Right hindlimb (tissue), 1 donor: ENCODE measurements at regions not wholly inside any gene's neighbourhood (a gene's known extent, or its start where the extent isn't known, plus 50 kb on each side); places are given as distances from the start of the nearest gene placed in this dataset.

Source experiments
- DNase-seq: peaks from one replicate; pipeline ENCODE4 v3.0.0-alpha.2; 2018

- DNase-seq, result no peak
Observed at GRCh38 chr4:13944095-13944511, 316.6 kb upstream of the BOD1L1 start.

GRCh38 chr4:13947921-13948320 is 320.4 kb upstream of the BOD1L1 start:
- DNase-seq, result no peak

- DNase-seq, result no peak
Observed at GRCh38 chr4:13950491-13950890, 323.0 kb upstream of the BOD1L1 start.

DNA sequence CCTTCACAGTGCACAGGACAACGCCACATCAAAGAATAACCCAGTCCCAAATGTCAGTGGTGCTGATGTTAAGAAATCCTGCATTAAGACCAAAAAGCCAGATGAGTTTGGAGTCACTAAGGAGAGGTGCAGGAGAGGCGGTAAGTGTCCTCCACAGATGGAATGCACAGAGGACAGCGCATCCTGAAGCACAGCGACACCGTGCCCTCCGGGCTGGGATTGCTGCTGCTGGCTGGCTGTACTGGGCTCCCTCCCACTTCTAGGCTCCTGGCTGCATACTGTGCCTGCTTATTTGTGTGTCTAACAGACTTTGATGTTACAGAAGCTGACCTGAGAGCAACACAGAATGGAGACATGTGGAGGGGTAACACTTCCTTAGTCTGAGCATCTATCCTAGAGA is 325.6 kb upstream of the BOD1L1 start:
- no peak for DNase-seq

GRCh38 chr4:13955551-13955950 is 328.0 kb upstream of the BOD1L1 start:
- DNase-seq, result no peak

DNA sequence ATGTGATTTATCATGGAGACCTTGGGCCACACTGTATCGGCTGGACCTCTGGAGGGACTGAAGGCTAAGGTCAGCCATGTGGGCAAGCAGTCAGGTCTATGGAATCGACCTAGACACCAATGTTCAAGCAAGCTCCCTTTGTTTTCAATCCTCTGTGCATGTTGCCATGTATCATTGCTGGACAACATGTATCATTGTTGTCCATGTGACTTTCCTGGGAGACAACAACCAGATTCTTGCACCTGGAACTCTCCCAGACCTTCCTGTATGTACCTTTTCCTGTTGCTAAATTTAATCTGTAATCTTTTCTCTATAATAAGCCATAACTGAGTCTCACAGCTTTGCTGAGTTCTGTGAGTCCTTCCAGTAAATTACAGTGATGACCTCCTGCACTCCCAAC is 329.4 kb upstream of the BOD1L1 start:
- DNase-seq, result no peak

DNA sequence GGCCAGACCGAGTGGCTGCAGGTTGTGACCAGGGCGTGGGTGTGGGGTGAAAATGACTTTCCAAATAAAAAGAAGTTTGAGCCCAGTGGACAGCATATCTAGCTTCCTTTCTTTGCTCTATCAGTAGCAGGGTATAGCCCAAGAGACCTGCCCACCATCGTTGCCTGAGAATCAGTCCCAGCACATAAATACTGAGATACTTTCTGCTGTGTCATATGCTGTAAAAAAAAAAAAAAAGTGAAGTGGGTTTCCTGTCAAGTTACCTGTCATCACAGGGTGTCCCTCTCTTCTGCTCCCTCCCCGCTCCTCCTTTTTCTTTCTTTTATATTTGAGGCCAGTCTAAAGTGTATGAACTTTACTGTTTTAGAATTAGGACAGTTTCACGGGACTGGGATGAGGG is 330.3 kb upstream of the BOD1L1 start:
- no peak for DNase-seq

DNA sequence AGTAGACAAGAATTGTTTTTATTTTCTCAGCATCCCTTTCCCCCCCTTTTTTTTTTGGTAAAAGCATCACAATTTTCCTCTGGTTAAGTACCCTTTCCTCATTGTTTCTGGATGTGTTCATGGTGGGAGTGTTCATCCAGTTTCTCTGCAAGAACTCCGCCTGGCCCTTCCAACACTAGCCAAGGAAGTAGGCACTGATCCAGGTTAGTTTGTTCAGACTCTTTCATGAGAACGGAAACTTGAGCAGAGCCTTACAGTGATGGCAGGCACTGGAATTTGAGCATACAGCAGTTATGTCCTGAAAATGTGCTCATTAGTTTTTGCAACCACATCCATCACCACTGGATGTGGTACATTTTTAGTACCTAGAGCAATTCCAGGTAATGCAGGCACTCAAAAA is 336.1 kb upstream of the BOD1L1 start:
- DNase-seq, result no peak

DNA sequence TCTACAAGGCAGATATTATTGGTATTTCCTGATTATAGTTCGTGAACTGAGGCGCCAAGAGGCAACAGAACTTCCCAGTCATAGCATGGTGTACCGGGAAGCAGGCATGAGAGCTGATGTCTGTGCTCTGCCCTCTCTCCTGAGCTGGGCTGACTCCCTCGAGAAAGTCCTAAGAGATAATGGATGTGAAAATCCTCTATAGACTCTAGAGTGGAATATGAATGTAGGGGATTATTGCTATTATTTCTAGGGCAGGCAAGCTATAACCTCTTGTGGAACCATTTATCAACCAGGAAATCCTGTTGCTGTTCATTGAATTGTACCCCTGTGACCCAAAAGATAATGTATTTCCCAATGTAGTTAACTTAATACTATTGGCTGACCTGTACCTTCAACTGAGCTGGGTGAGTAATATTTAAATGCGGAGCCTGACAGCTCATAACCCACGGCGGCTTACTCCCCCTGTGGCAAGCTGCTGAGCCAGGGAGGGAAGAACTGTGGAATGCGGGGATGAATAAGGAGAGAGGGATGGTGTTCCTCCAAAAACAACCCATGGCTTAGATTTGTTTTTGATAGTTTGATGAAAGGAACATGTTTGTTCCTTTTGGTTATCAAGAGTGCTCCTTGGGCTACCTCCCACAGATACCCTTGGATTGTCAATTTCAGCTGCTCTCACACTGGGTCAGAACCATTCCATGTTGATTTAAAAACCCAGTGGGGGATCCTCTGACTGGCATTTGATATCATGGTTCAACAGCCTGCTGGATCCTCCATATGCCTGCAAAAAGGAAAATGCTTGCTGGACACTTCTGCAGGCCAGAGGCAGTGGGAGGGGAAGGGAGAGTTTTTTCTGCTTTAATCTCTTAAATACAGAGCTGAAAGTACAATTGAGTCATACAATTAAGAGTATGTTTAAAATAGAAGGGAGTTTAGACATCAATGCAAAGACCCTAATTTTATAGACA is 339.0 kb upstream of the BOD1L1 start:
- no peak for DNase-seq

- DNase-seq, result no peak
Observed at GRCh38 chr4:13968723-13969122, 341.2 kb upstream of the BOD1L1 start.

- DNase-seq, result no peak
Observed at GRCh38 chr4:13970349-13970748, 342.8 kb upstream of the BOD1L1 start.

DNA sequence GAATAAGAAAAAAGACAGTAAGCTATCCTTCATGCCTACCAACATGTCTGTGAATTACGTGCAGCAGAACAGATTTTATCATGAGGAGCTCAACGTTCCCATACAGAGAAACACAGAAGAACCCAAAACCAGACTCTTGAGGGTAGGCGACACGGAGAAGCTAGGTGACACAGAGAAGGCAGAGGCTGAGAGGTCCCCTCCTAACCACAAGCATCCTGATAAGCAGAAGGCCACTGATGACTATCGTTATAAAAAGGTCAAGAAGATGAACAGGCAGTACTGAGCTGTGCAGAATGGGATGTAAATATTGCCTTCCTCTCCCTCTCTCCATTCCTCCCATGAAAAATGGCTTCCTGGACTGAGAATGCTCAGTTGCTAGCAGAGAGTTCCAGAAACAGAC is 350.2 kb upstream of the BOD1L1 start:
- no peak for DNase-seq

- DNase-seq, result no peak
Observed at GRCh38 chr4:13980317-13981310, 353.1 kb upstream of the BOD1L1 start.

DNA sequence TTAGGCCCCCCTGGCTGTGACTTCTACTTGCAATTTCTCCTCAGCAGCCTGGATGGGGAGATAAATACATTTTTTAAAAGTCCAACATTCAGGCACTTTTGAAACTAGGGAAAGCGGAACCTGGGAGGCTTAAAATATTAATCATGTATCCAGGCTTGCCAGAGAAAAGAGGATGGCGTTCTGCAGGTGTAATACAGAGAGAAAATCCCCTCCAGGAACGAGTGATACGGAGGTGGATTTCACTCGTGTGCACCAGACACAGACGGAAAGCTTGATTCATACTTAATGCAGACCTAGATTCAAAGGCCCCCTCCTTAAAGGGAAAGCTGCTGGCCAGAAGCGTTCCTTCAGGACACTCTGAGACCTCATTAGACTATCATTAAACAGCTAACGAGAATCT is 354.0 kb upstream of the BOD1L1 start:
- no peak for DNase-seq

DNA sequence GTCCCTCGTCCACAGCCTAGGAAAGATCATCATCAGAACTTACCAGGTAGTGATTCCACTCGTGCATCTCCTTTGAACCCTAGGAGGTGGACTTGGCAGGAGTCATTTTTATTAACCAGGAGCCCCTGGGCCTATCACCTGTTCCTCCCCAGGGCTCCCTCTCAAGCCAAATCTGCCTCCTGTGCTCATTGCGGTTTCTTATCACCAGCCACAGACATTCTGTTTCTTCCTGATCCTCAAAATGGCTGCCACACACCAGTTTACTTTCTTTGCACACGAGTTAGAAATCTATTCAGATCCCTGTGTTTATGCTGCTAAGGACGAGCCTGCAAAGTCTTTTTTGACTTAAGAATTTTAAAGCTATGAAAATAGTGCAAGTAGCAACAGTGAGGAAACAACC is 354.5 kb upstream of the BOD1L1 start:
- DNase-seq, result no peak

GRCh38 chr4:13983189-13983790 is 355.8 kb upstream of the BOD1L1 start:
- no peak for DNase-seq

DNA sequence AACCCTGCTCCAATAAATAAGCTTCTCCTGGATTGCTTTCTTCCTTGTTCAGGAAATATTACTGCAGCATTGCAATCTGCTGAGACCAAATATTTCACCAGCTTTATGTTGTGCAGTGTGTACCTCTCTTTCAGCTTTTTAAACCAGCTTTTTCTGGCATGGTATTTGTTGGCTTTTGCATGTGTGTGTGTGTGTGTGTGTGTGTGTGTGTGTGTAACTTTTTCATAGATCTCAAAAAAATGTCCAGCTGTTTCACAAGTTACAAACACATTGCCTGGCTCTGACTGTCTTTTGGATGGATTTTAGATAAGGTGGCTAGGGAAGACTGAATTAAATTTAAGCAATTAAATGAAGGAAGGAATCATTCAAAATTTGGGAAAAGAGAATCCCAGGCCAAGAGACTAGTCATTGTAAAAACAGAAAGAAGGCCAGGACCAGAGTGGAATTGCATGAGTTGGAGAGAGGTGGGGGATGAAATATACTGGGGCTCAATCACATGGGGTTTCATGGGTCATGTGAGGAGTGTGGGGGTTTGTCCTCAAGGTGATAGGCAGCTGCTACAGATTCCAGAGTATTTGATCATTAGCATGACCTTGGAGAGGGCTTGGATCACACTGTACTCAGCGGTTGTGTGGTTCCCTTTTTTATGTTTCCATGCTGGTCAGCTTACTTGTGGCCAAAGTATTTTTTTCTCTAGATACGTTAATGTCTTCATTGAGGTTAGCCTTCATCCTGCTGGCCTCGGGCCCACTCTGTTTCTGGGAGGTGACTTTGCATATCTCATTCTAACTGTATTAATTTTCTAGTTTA is 357.7 kb upstream of the BOD1L1 start:
- no peak for DNase-seq

GRCh38 chr4:13985837-13986236 is 358.3 kb upstream of the BOD1L1 start:
- DNase-seq, result no peak

DNA sequence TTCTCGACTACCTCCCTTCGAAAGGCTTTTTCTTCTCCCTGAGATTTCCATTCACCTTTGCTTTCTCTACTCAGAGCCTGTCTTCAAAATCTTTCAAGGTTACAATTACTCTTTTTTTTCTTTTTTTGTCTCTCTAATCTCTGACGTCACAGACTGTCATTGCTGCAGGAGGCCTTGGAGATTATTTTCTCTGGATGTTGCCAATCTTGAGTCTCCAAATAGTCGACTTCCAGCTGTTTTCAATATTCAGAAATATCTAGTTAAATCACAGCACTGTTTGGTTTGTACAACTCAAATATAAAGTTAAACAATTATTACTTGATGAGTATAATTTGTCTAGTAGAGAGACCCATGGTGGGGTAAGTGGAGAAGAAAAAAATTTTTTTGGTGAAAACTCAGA is 359.0 kb upstream of the BOD1L1 start:
- no peak for DNase-seq

DNA sequence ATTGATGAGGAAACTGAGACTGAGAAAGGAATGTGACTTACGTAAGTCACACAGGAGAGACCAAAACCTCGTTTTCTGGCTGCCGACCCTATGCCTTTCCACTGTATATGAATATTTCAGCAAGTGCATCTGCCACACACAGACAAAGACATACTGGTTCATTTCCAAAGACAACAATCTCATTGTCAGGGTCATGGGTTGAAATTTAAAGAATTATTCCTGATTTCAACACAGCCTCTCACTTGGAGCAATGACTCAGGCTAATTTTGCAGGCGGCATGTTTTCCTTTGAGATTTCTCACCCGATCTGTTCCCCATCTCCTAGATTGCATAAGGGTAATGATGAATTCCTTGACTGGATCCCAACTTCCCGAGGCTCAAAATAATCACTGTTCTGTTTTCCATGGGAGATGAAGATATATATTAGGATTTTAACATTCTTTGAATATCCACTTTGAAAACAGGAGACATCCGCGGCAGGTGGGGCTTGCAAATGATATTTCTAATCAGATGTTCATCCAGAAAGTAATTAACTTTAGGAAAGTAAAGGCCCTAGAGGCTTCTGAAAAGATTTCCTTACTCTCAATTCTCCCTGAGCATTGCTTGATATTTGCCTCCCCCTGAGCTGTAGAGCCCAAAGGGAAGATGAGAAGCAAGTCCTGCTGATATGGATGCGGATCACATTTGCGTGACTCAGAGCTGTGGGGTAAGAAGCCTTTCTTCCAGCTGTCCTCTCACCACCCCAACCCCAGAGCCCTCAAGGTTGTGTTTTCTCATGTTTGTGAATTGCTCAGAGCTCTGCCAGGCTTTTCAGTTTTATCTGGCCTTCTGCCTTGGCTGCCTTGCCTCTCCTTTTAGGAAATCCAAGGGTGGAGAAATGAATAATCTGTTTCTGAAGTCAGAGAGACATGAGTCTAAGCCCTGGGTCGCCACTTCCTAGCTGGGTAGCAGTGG is 361.1 kb upstream of the BOD1L1 start:
- DNase-seq, result no peak

- DNase-seq, result no peak
Observed at GRCh38 chr4:13989501-13989900, 362.0 kb upstream of the BOD1L1 start.
